Parathyroid adenoma (tissue), 2 donors: ENCODE measurements at regions not wholly inside any gene's neighbourhood (a gene's known extent, or its start where the extent isn't known, plus 50 kb on each side); places are given as distances from the start of the nearest gene placed in this dataset.

Experiments
- H2AFZ ChIP-seq: fragments of 300-600 bp; sonication (generic); one replicate; pipeline ENCODE4 v1.7.0; 2017; ENCODE audit warnings: antibody characterized with exemption, mild to moderate bottlenecking
- H3K27ac ChIP-seq: fragments of 300-600 bp; sonication (generic); one replicate; pipeline ENCODE4 v1.7.0; 2017
- H3K27me3 ChIP-seq: fragments of 300-600 bp; sonication (generic); one replicate; pipeline ENCODE4 v1.7.0; 2017; ENCODE audit warnings: low read length; ENCODE audit not compliant: control insufficient read depth, insufficient read depth
- H3K36me3 ChIP-seq: fragments of 300-600 bp; sonication (generic); one replicate; pipeline ENCODE4 v1.7.0; 2017; ENCODE audit warnings: low read length; ENCODE audit not compliant: control insufficient read depth, insufficient read depth
- H3K4me1 ChIP-seq: fragments of 300-600 bp; sonication (generic); one replicate; pipeline ENCODE4 v1.7.0; 2017; ENCODE audit warnings: control low read depth
- H3K4me2 ChIP-seq: fragments of 300-600 bp; sonication (generic); one replicate; pipeline ENCODE4 v1.7.0; 2017; ENCODE audit warnings: low read length
- H3K4me3 ChIP-seq: fragments of 300-600 bp; sonication (generic); one replicate; pipeline ENCODE4 v1.7.0; 2017; ENCODE audit warnings: low read depth, low read length
- H3K79me2 ChIP-seq: fragments of 300-600 bp; sonication (generic); one replicate; pipeline ENCODE4 v1.7.0; 2017; ENCODE audit warnings: control low read depth
- H3K9ac ChIP-seq: fragments of 300-600 bp; sonication (generic); one replicate; pipeline ENCODE4 v1.7.0; 2017; ENCODE audit warnings: mild to moderate bottlenecking
- H3K9me3 ChIP-seq: fragments of 300-600 bp; sonication (generic); one replicate; pipeline ENCODE4 v1.7.0; 2017; ENCODE audit warnings: low read length; ENCODE audit not compliant: control insufficient read depth
- TF ChIP-seq, protein P1 (sequence below): fragments of 300-600 bp; sonication (generic); IDR thresholded peaks from one replicate; pipeline ENCODE4 v1.7.0; 2017; ENCODE audit warnings: antibody characterized with exemption, mild to moderate bottlenecking
- donor health status: primary hyperparathyroidism.

DNA sequence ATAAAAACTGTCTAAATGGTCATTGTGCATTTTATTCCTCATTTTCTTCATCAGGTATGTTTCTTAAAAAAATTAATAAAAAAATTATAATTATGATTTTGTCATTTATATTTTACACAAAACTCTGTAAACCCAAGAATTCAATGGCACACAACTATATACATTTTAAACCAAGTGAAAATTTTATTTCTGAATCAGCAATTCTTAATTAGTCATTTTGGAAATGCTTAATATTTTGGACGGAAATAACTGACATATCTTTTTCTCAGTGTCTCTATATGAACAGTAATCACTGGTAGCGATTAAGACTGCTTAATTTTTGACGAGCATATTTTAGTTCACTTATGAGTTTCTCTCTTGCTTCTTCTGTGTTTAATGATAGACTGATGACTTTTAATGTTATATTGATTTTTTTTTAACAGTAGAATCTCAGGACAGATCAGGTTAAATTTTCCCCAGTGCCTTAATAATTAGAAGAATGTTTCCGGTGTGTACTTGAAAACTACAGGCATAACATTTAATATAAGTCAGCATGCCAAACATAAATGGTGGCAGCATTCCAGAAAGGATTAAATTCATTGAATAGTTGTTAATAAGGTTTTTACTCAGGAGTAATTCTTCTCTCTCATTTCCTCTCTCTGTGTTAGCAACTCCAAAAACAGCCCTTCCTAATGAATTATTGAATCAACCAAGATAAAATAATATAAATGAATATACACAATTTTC, 644.7 kb upstream of the CDH6 start:
- Histone ChIP-seq H3K4me2 (no peak overlapping the region), H3K9ac (no peak overlapping the region), H3K4me1 (no peaks in the 10 kb centered on the region), H3K27me3 (no peaks in the 10 kb centered on the region), H3K27ac (no peak overlapping the region), H3K79me2 (no peaks in the 10 kb centered on the region), H2AFZ (no peak overlapping the region), H3K36me3 (no peaks in the 10 kb centered on the region), H3K4me3 (no peak overlapping the region), H3K9me3 (no peaks in the 10 kb centered on the region)
- TF ChIP-seq, protein P1, sequence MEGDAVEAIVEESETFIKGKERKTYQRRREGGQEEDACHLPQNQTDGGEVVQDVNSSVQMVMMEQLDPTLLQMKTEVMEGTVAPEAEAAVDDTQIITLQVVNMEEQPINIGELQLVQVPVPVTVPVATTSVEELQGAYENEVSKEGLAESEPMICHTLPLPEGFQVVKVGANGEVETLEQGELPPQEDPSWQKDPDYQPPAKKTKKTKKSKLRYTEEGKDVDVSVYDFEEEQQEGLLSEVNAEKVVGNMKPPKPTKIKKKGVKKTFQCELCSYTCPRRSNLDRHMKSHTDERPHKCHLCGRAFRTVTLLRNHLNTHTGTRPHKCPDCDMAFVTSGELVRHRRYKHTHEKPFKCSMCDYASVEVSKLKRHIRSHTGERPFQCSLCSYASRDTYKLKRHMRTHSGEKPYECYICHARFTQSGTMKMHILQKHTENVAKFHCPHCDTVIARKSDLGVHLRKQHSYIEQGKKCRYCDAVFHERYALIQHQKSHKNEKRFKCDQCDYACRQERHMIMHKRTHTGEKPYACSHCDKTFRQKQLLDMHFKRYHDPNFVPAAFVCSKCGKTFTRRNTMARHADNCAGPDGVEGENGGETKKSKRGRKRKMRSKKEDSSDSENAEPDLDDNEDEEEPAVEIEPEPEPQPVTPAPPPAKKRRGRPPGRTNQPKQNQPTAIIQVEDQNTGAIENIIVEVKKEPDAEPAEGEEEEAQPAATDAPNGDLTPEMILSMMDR, result no peak

- Histone ChIP-seq H3K4me2 (no peak overlapping the region), H3K4me3 (no peak overlapping the region), H3K9ac (no peak overlapping the region), H3K79me2 (no peaks in the 10 kb centered on the region), H3K36me3 (no peaks in the 10 kb centered on the region), H2AFZ (no peak overlapping the region), H3K27me3 (no peaks in the 10 kb centered on the region), H3K27ac (no peak overlapping the region), H3K4me1 (no peaks in the 10 kb centered on the region), H3K9me3 (peaks cover 3% of the 10 kb centered on the region)
- TF ChIP-seq, protein P1, result no peak
Measured at GRCh38 chr5:30540150-30540549, 653.3 kb upstream of the CDH6 start.

DNA sequence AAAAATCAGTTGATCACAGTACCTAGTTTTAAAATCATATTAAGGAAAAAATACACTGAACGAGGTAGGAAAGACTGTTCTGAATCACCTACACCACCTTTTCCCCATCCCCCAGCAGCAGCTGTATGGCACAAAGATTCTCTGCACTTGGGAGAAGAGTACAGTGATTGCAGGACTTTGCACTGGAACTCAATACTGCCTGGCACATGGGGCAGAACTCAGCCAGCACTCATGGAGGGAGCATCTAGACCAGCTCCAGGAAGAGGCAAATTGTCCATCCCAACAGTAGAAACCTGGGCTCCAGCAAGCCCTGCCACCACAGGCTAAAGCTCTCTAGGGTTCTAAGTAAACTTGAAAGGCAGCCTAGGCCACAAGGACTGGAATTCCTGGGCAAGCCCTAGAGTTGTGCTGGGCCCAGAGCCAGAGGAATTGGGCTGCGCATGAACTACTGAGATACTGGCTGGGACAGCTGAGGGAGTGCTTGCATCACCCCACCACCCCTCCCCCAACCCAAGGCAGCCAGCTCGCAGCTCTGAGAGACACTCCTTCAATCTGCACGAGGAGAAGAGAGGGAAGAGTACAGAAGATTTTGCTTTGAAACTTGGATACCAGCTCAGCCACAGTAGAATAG, 654.4 kb upstream of the CDH6 start:
- no peak overlapping the region for H3K4me3 ChIP-seq
- H3K79me2 ChIP-seq, result no peaks in the 10 kb centered on the region
- no peak overlapping the region for H3K27ac ChIP-seq
- H3K36me3 ChIP-seq, result no peaks in the 10 kb centered on the region
- no peak overlapping the region for H2AFZ ChIP-seq
- no peaks in the 10 kb centered on the region for H3K27me3 ChIP-seq
- H3K4me2 ChIP-seq, result no peak overlapping the region
- peaks cover 3% of the 10 kb centered on the region for H3K9me3 ChIP-seq
- TF ChIP-seq, protein P1, result no peak
- H3K9ac ChIP-seq, result no peak overlapping the region
- no peaks in the 10 kb centered on the region for H3K4me1 ChIP-seq

- Histone ChIP-seq H3K27ac (no peak overlapping the region), H3K4me1 (no peaks in the 10 kb centered on the region), H3K27me3 (no peaks in the 10 kb centered on the region), H3K36me3 (no peaks in the 10 kb centered on the region), H2AFZ (no peak overlapping the region), H3K9ac (no peak overlapping the region), H3K4me2 (no peak overlapping the region), H3K79me2 (no peaks in the 10 kb centered on the region), H3K4me3 (no peak overlapping the region), H3K9me3 (no peaks in the 10 kb centered on the region)
- TF ChIP-seq, protein P1, result no peak
Measured at GRCh38 chr5:30525353-30525752, 668.1 kb upstream of the CDH6 start.

DNA sequence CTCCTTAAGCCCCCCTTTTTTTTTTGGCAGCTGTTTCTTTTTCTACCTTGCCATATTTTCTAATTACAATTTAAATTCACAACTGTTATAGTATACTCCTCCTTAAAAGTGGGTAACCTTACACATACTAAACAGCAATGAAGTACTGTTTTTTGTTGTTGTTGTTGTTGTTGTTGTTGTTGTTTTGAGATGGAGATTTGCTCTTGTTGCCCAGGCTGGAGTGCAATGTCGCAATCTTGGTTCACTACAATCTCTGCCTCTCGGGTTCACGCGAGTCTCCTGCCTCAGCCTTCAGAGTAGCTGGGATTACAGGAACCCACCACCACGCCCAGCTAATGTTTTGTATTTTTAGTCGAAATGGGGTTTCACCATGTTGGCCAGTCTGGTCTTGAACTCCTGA, 669.1 kb upstream of the CDH6 start:
- H3K4me3 ChIP-seq, result no peak overlapping the region
- H2AFZ ChIP-seq, result no peak overlapping the region

More for the DNA sequence above, 669.1 kb upstream of the CDH6 start:
- no peaks in the 10 kb centered on the region for H3K36me3 ChIP-seq
- H3K27ac ChIP-seq, result no peak overlapping the region
- TF ChIP-seq, protein P1, result no peak
- H3K4me2 ChIP-seq, result no peak overlapping the region
- no peaks in the 10 kb centered on the region for H3K9me3 ChIP-seq
- no peak overlapping the region for H3K9ac ChIP-seq
- no peaks in the 10 kb centered on the region for H3K4me1 ChIP-seq
- no peaks in the 10 kb centered on the region for H3K79me2 ChIP-seq
- H3K27me3 ChIP-seq, result no peaks in the 10 kb centered on the region
